GM18858 (cell line): ENCODE measurements at regions not wholly inside any gene's neighbourhood (a gene's known extent, or its start where the extent isn't known, plus 50 kb on each side); places are given as distances from the start of the nearest gene placed in this dataset.
"Not testable (repeated sequence)": the region's sequence is repeated elsewhere in the genome, so short reads cannot be mapped to it uniquely, and the experiment has no call there.

ENCODE experiments used
- ATAC-seq: cut with Tn5 transposase; IDR thresholded peaks from one replicate; pipeline ENCODE4 v1.9.1; 2021; ENCODE audit not compliant: unreplicated experiment

GRCh38 chr16:60815033-60815432 is 1221.2 kb downstream of the CDH8 start:
- no peak for ATAC-seq

DNA sequence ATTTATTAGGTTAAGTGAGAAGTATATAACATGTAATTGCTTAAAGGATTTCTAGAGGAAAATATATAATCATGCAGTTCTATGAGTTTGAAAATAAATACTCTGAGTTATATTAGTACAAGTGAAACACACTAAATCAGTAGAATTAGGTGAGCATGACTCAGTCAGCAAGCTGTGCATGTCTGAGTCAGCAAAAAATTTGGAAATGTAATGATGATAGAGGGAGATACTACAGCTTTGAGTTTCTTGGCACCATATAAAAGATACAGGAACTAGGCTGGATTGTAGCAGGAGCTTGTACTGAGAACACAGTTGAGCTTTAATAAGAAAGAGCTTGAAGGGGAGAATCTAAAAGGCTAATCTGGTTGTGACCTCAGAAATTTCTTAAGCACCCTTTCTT is 1224.6 kb downstream of the CDH8 start:
- ATAC-seq = no peak

DNA sequence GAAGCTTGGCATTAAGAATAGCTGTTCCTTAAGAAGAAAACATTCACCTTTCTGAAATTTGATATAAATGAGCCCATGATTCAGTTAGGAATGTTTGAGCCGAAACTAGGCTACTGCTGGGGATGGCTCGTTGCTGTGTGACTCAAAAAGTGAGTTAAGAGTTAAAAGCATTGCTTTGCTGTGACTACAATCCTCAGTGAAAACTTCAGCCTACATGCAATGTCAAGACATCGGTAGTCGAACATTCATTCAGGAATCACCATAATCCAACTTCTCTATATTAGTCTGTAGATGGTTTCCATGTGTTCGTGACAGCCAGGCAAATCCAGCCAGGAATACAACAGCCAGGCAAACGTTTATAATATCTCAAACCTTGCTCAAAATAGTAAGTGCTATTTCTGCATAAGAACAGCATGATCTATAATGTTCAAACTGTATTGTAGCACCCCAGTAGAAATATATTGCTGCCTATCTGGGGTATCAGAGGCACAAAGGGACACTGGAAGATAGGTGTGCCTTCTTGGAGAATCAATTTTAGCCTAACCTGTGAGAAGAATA is 1225.1 kb downstream of the CDH8 start:
- no peak for ATAC-seq

GRCh38 chr16:60810250-60810649 is 1226.0 kb downstream of the CDH8 start:
- ATAC-seq = no peak

DNA sequence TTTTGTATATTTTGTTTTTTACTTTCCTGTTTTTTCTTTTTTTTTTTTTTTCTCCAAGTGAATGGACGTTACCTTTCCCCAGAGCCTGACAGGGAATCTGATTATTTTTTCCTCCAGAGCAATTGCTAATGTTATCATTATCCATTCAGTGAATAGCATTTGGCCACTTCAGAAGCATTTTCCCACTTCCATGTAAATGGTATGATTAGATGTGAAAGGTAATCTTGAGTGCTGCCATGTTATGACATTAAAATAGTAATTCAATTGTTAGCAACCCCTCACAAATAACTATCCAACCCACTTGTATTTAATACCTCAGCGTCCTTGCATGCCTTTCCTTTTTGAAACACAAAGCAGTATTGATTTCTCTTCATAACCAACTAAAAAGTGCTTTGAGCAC is 1243.8 kb downstream of the CDH8 start:
- ATAC-seq = no peak

- ATAC-seq = no peak
These were observed 1247.6 kb downstream of the CDH8 start for GRCh38 chr16:60788631-60789030.

- ATAC-seq = no peak
These were observed 1260.0 kb downstream of the CDH8 start for GRCh38 chr16:60776281-60776680.

DNA sequence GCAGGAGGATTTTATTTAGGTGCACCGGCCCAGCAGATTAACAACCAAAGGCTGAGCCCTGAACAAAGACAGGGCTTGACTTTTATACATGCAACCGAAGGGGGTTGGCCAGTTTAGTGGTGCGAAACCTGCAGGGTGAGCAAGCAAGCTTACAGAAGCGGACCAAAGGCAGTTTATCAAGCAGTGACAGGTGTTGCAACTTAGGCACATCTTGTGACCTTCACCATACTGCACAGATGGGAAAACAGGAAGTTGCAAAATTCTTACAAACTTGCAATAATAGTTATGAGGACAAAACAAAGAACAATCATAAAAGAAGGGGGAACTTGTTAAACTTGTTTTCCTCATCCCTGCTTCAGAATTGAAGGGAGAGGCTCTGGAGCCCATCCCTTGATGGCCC is 1265.1 kb downstream of the CDH8 start:
- ATAC-seq = no peak

GRCh38 chr16:60770384-60770783 is 1265.9 kb downstream of the CDH8 start:
- not testable (repeated sequence) for ATAC-seq

DNA sequence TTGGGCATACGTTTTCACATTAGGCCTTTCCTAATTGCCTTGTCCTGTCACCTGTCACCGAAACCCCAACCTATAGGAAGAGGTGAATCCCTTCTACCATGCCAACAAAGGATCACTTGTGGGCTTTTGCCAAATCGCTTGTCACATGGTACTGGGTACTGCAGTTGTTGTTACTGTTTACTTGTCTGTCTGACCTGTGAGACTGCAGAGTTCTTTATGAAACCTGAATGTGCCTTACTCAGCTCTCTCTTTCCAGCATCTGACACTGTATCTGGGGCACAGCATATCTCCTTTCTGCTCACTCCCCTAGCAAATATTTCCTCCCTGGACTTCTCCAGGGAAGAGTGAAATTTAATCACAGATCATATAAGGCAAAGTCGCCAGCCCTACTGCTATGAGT is 1272.4 kb downstream of the CDH8 start:
- no peak for ATAC-seq

DNA sequence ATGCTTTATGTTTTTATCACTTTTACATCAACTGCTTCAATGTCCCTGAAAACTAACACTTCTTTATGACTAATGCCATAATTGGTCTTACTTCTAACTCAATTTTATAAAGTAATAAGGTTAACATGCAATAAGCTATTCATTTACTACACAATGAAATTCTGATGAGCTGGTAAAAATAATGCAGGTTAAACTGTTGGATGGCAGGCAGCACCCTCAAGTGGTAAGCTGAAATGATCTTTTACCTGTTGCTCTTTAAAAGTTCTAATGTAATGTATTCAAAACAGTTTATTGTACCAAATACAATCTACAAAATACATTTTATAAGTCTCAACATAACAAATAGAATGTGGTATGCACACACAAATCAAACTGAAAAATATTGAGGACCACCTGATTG is 1280.3 kb downstream of the CDH8 start:
- no peak for ATAC-seq

GRCh38 chr16:60748366-60748765 is 1287.9 kb downstream of the CDH8 start:
- no peak for ATAC-seq

- ATAC-seq = no peak
These were observed 1292.0 kb downstream of the CDH8 start for GRCh38 chr16:60744198-60744597.

- no peak for ATAC-seq
These were observed 1294.4 kb downstream of the CDH8 start for GRCh38 chr16:60741810-60742209.

- ATAC-seq = no peak
These were observed 1296.2 kb downstream of the CDH8 start for GRCh38 chr16:60739737-60740683.

DNA sequence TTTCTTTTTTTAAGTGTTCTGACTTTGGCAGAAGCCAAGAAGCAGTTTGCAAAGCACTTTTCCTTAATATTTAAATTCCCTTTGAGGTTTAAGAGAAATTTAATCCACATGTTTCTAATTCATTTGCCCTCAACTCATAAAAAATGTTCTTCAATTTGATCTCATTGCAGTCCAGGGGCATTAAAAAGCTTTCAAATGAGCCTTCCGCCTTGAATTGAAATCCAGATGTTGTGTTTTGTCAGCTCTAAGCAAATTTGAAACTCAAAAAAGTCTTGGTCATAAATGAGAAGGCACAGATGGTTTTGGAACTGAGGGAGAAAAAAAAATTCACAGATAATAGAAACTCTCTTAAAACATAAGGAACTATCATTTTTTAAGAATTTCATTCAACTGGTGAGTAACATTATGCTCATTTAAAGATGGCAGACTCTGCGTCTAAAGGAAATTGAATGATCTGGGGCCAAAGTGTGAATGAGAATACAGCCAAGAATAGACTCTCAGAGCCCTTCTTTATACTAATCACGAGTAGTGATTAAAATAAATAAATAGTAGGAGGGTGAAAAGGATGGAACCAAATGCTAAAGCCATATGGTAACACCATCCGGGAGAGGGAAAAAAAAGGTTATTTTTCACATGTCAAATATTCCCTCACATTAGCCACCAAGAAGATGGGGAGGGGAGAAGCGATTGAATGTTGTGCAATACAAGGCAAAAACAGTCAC is 1304.7 kb downstream of the CDH8 start:
- ATAC-seq = no peak

DNA sequence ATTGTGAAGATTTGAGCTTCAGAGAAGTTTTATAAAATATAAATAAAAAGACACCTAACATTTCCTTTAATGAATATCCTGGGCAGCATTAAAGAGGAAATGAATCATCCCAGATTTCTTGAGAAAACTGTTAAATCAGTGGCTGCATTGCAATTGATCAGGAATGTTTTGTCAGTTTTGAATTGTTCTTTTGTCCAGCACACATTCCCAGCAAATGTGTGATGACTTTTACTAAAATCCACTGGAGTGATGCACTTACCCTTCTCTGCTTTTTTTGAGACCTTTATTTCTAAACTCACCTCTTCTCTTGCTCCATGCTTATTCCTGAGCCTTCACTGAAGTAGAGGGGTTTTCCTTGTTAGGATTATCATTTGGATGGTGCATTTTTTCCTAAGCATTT is 1307.2 kb downstream of the CDH8 start:
- no peak for ATAC-seq

GRCh38 chr16:60727851-60728250 is 1308.4 kb downstream of the CDH8 start:
- no peak for ATAC-seq

GRCh38 chr16:60720060-60720459 is 1316.2 kb downstream of the CDH8 start:
- no peak for ATAC-seq

DNA sequence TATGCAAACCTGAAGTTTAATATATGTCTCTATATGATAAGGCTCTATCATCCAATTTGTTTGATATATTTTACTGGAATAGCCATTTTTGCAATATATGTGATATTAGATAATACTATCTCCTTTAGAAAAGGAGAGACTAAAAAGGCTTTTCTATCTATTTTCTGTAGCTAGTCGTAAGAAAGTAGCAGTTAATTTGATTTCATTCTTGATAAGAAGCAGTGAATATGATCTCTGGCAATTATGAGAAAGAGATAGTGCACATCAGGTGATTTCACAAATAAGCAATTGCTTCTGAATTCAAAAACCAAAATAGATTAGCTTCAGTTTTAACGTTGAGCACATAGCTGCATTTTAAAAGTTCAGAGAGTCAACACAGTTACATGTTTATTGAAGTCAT is 1318.4 kb downstream of the CDH8 start:
- ATAC-seq = no peak

DNA sequence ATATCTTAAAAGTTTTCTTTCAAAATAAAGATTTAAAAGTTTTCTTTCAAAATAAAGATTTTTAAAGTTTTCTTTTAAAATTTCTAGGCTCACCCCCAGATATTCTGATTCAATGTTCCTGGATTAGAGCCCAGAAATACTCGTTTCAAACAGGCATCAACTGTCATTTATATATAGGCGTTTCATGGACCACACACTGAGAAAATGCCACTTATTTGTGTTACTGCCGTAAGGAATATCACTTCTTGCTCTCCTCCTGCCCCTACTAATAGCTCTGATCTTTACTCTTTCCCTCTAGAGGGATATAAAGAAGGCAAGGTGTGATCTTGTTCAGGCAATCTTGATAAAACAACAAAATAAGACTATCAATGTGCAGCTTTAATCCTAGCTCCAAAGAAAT is 1324.1 kb downstream of the CDH8 start:
- no peak for ATAC-seq

GRCh38 chr16:60704726-60705125 is 1331.5 kb downstream of the CDH8 start:
- ATAC-seq = no peak
